DMS 273 (cell line): ENCODE measurements at regions not wholly inside any gene's neighbourhood (a gene's known extent, or its start where the extent isn't known, plus 50 kb on each side); places are given as distances from the start of the nearest gene placed in this dataset.
"Not testable (repeated sequence)": the region's sequence is repeated elsewhere in the genome, so short reads cannot be mapped to it uniquely, and the experiment has no call there.

ENCODE experiments used
- DNase-seq: peaks from one replicate; lab custom pipeline; 2025; ENCODE audit not compliant: unreplicated experiment; lab: John Stamatoyannopoulos, UW

DNA sequence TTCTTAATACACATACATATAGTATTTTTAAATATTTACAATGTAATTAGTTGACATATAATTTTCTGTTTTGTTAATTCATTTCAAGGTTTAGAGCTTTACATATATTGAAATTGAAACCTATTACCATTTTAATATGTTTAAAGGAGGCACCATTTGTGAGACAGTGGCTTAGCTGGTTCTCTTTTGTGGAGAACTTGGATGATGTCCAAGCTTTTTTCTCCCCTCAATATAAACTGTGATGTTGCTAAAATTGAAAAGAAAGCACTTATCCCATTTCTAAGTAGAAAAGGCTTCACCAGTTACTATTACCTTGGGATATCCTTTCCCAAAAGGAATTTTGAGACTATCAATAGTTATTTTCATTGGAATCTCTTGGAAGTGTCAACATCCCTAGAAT, 707.2 kb downstream of the NTRK3 start:
- DNase-seq, result no peak

- DNase-seq, result not testable (repeated sequence)
Measured at GRCh38 chr15:87548590-87548989, 707.9 kb downstream of the NTRK3 start.

- no peak for DNase-seq
Measured at GRCh38 chr15:87547470-87548181, 708.9 kb downstream of the NTRK3 start.

GRCh38 chr15:87538327-87538834, 718.2 kb downstream of the NTRK3 start:
- no peak for DNase-seq

DNA sequence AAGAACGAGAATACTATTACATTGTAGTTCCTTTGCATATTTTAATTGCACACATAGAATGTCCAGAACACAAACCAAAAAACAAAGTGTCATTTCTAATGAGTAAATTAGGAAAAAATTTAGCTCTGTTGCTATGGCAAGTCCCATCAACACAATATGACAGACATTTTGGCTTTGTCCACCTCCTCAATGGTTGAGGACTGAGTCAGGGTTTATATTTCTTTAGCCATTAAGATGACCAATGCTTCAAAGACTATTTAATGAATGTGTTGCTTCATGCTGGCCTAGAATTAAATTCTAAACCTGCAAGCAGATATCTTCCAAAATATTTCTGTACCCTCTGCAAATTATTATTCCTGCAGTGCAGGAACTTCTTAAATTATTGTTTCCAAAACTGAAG, 719.2 kb downstream of the NTRK3 start:
- DNase-seq, result no peak

GRCh38 chr15:87533637-87534036, 722.9 kb downstream of the NTRK3 start:
- not testable (repeated sequence) for DNase-seq

DNA sequence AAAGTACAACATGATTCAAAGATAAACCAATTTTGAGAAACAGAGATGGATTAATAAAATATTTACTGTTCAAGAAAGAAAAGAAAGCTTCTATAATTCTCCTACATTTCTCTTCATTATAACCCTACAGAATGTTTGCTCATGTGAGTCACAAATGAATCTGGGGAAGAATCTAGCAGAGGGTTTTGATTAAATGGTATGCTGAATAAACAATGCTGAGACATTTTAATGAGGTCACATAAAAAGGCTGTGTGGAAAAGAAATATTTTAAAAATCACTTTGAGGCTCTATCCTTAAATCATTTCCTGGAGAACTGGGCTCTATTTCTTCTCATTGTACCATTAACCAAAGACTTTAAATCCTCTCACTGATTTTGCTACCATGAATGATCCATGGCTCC, 727.7 kb downstream of the NTRK3 start:
- DNase-seq, result no peak

GRCh38 chr15:87527875-87528274, 728.7 kb downstream of the NTRK3 start:
- DNase-seq, result no peak

GRCh38 chr15:87527416-87527815, 729.1 kb downstream of the NTRK3 start:
- peak; percentile 0 for DNase-seq

GRCh38 chr15:87523516-87523915, 733.0 kb downstream of the NTRK3 start:
- DNase-seq, result no peak

GRCh38 chr15:87522997-87523396, 733.5 kb downstream of the NTRK3 start:
- no peak for DNase-seq

DNA sequence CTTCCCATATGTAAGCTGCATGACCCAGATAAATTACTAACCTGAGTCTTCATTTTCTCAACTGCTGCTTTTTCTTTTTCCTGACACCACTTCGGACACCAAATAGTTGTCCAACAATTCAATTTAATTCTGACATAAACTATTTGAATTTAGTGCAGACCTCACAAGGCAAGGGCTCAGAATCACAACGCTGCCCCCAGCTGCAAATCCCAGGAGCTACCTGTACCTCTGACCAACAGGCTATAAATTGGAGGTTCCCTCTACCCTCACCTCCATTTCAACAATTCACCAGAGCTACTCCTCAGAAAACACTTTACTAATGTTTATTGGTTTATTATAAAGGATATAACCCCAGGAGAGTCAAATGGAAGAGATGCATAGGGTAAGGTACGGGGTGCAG, 737.6 kb downstream of the NTRK3 start:
- DNase-seq, result no peak

DNA sequence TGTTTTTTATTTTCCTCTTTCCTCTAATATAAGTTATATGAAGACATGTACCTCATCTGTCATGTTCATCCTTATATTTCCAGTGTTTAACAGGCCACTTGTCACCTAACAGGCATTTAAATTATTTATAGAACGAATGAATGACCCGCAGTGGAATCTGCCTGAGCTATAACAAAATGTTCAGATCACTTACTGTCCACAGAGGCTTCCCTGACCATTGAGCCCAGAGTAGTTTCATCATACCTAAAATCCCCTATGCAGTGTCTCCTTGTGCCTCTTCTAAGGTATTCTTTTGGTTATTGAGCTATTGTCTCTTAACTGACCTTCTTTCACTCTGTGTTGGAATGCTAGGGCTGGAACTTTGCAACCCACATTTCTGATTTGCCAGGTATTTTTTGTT, 748.5 kb downstream of the NTRK3 start:
- DNase-seq, result no peak

DNA sequence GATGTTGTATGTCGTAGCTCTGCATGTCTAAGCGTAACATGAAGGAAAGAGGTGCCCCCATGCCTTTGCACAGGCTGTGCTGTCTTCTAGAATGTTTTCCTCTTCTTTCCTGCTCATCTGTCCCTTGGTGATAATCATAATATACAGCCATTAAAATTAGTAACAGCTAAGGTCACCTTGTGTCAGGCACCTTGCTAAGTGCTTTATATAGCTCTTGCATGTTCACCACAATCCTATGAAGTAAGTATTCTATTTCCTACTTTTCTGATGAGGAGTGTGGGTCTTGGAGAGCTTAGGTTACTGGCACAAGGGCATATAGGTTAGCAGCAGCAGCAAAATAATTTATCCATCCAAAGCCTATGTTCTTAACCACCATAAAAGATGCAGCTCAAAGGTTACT, 754.4 kb downstream of the NTRK3 start:
- no peak for DNase-seq

DNA sequence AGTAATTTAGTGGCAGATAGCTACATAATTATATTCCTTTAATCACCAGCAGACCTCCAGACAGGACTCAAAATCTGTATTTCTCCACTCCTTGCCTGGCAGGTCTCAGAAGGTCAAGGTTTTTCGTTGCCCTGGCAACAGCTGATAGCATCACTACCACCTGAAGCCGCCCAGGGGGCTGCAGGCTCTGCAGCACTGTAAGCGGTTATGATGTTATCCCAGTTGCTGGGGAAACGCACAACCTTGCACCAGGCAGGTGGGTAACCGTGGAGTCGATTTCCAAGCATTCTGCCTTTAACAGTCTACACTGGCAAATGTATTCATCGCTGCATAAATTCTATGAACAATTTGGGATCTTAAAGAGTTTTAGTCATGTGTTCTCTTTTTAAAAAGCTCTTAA, 756.3 kb downstream of the NTRK3 start:
- DNase-seq, result peak; percentile 3

DNA sequence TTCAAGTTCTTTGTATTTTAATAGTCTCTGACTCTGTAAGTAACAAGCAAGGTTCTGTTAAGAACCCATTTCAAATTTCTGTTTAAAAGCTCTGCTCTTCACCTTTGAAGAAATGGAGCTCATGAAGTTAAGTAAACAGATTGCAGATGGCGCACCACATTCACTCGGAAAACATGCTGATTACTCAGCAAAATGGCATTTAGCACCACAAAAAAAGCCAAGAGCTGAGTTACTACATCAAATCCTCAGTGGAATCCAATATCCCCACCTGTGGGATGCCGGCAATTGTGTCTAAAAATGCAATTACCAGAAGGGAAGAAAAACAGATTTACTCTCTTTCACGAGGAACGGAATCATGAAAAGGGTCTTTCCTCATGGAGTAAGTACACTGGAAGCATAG, 758.0 kb downstream of the NTRK3 start:
- no peak for DNase-seq

DNA sequence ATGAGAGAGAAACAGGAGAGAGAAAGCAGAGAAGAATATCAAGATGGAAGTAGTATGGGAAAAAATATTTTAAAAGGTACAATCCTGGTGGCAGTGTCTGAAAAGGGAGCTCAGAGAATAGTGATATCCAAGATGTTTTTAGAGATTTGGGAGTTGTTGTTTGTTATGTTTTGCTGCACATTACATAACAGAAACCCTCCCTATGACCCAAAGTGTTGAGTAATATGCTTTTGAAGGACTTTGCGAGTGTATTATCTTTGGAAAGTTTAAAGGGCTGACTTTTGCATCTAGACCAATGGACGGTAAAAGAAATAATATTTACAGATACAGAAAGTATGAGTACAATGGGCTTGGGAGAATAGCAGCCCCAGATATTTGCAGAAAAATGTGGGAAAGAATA, 759.7 kb downstream of the NTRK3 start:
- no peak for DNase-seq

GRCh38 chr15:87496109-87496508, 760.4 kb downstream of the NTRK3 start:
- DNase-seq, result no peak

- no peak for DNase-seq
Measured at GRCh38 chr15:87493803-87494202, 762.7 kb downstream of the NTRK3 start.

GRCh38 chr15:87492321-87492720, 764.2 kb downstream of the NTRK3 start:
- DNase-seq, result no peak

DNA sequence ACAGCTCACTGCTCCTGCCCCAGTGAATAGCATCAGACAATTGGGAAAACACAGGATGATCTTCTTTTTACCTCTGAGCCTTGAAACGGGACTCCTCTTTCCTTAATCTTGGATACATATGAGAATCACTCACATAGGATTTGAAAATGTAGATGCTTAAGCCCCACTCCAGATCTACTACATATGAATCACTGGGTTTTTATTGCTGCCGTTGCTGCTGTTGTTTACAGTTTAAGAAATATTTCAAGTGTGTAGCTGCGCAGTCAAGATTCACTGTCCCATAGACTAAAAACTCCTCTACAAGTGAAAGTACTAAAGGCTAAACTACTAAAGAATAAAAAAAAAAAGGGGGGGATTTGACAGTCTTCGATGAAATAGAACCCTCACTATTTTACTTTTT, 765.9 kb downstream of the NTRK3 start:
- no peak for DNase-seq

DNA sequence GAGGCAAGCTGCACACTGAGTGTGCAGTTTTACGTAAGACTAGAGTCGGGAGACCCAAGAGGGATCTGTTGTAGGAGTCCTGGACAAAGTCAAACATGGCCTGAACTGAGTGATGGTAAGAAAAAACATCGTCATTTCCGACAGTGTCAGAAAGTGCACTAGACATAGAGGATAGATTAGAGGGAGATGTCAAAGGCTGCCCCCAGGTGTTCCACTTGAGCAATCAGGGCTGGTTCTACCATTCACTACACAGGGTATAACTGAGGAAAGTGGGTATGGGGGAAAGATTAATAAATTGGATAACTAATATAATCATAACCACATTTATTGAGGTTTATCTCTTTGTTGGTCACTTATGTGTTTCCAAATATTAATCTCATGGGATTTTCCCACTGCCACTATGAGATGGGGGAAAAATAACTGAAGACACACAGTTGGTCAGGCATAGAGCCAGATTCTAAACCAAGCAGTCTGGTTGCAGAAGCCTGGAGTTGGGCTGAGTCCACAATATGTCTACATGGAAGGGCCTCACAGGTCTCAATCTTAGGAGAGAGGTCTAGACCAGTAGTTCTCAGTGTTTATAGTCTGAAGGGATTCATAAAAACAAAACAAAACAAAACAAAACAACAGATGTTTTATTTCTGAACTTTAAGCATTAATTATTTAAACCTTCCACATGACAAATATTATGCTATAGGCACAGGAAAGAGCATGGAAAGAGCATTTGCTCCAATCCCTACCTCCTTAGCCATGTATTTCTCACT, 766.5 kb downstream of the NTRK3 start:
- DNase-seq, result peak; percentile 26
